Osteoblast (primary cell): ENCODE measurements at regions not wholly inside any gene's neighbourhood (a gene's known extent, or its start where the extent isn't known, plus 50 kb on each side); places are given as distances from the start of the nearest gene placed in this dataset.

ENCODE experiments used
- DNase-seq: peaks from one replicate; pipeline ENCODE4 v3.0.0; 2011; ENCODE audit warnings: low spot score, mixed read lengths; ENCODE audit not compliant: insufficient read length; ENCODE audit errors: missing footprints
- H2AFZ ChIP-seq: 2 replicates; pipeline ENCODE4 v1.6.0; 2011; ENCODE audit warnings: mild to moderate bottlenecking, low read length
- H3K27ac ChIP-seq: 2 replicates; pipeline ENCODE4 v1.5.1; 2011; ENCODE audit warnings: mild to moderate bottlenecking, low read depth, low read length, moderate library complexity
- H3K27me3 ChIP-seq: 2 replicates; pipeline ENCODE4 v1.6.0; 2012; ENCODE audit warnings: mild to moderate bottlenecking, control low read depth, inconsistent platforms, low read length, moderate library complexity; ENCODE audit not compliant: insufficient read depth
- H3K36me3 ChIP-seq: 2 replicates; pipeline ENCODE4 v1.5.1; 2011; ENCODE audit warnings: mild to moderate bottlenecking, low read length, control low read depth, moderate library complexity; ENCODE audit not compliant: insufficient read depth
- H3K4me1 ChIP-seq: 2 replicates; pipeline ENCODE4 v1.5.1; 2011; ENCODE audit warnings: mild to moderate bottlenecking, low read length, control low read depth, moderate library complexity; ENCODE audit not compliant: insufficient read depth
- H3K4me2 ChIP-seq: 2 replicates; pipeline ENCODE4 v1.6.0; 2011; ENCODE audit warnings: mild to moderate bottlenecking, low read length; ENCODE audit not compliant: insufficient read depth
- H3K4me3 ChIP-seq: fragments of 200-600 bp; sonication (generic); 3 replicates; pipeline ENCODE4 v1.5.1; 2012; ENCODE audit warnings: mild to moderate bottlenecking, low read length, inconsistent platforms; ENCODE audit not compliant: insufficient read depth
- H3K79me2 ChIP-seq: 2 replicates; pipeline ENCODE4 v1.6.0; 2012; ENCODE audit warnings: mild to moderate bottlenecking, low read length, control low read depth, inconsistent platforms; ENCODE audit not compliant: insufficient read depth
- H3K9me3 ChIP-seq: 2 replicates; pipeline ENCODE4 v1.5.1; 2011; ENCODE audit warnings: low read depth, low read length, control low read depth
- H4K20me1 ChIP-seq: 2 replicates; pipeline ENCODE4 v1.6.0; 2012; ENCODE audit warnings: mild to moderate bottlenecking, low read length, control low read depth; ENCODE audit not compliant: insufficient read depth
- CTCF ChIP-seq: IDR thresholded peaks from 2 replicates; pipeline ENCODE4 v1.5.1; 2011; ENCODE audit warnings: mild to moderate bottlenecking, low read depth, low read length, moderate library complexity; ENCODE audit errors: extremely low read depth

- H4K20me1 ChIP-seq = no peaks in the 10 kb centered on the region
- H3K27ac ChIP-seq = no peak overlapping the region
- TF ChIP-seq CTCF = no peak
- no peak overlapping the region for H3K4me3 ChIP-seq
- no peaks in the 10 kb centered on the region for H3K79me2 ChIP-seq
- H3K9me3 ChIP-seq = no peaks in the 10 kb centered on the region
- H3K36me3 ChIP-seq = no peaks in the 10 kb centered on the region
- H2AFZ ChIP-seq = no peak overlapping the region
- H3K4me1 ChIP-seq = no peaks in the 10 kb centered on the region
- H3K27me3 ChIP-seq = no peaks in the 10 kb centered on the region
- DNase-seq = no peak
- no peak overlapping the region for H3K4me2 ChIP-seq
These were observed 282.4 kb upstream of the THSD7B start for GRCh38 chr2:136482966-136483365.

GRCh38 chr2:136482006-136482405 lies 283.3 kb upstream of the THSD7B start:
- H2AFZ ChIP-seq = no peak overlapping the region
- DNase-seq = no peak
- H3K4me3 ChIP-seq = no peak overlapping the region

DNA sequence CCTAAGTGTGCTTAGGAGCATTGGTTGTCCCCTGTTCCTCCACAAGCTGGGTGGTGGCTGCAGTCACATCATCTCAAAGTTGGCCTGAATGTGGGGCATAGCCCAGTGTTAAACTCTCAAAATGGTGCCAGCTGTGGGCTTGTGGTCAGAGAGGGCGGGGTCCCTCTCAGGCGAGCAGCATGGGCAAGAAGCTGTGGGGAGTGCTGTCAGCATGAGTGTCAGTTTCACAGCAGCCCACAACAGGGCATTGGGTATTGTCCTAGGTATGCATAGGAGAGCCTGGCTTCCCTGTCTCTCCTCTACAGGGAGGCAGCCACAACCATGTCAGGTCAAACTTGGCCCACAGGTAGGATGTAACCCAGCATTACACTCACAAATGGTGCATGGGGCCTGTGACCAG lies 285.6 kb upstream of the THSD7B start:
- TF ChIP-seq CTCF = no peak
- H2AFZ ChIP-seq = no peak overlapping the region
- no peaks in the 10 kb centered on the region for H3K27me3 ChIP-seq
- H3K79me2 ChIP-seq = no peaks in the 10 kb centered on the region
- no peaks in the 10 kb centered on the region for H3K36me3 ChIP-seq
- H3K9me3 ChIP-seq = no peaks in the 10 kb centered on the region
- H3K4me1 ChIP-seq = no peaks in the 10 kb centered on the region
- H3K4me3 ChIP-seq = no peak overlapping the region
- no peak overlapping the region for H3K27ac ChIP-seq
- no peaks in the 10 kb centered on the region for H4K20me1 ChIP-seq
- H3K4me2 ChIP-seq = no peak overlapping the region
- no peak for DNase-seq

More at GRCh38 chr2:136482006-136482405, 283.3 kb upstream of the THSD7B start:
- Histone ChIP-seq H4K20me1 (no peaks in the 10 kb centered on the region), H3K79me2 (no peaks in the 10 kb centered on the region), H3K36me3 (no peaks in the 10 kb centered on the region), H3K9me3 (no peaks in the 10 kb centered on the region), H3K4me1 (no peaks in the 10 kb centered on the region), H3K27ac (no peak overlapping the region), H3K4me2 (no peak overlapping the region), H3K27me3 (no peaks in the 10 kb centered on the region)
- no peak for TF ChIP-seq CTCF

- no peak overlapping the region for H3K4me3 ChIP-seq
- no peak overlapping the region for H3K4me2 ChIP-seq
- no peaks in the 10 kb centered on the region for H3K9me3 ChIP-seq
- no peaks in the 10 kb centered on the region for H3K79me2 ChIP-seq
- H3K36me3 ChIP-seq = no peaks in the 10 kb centered on the region
- H4K20me1 ChIP-seq = no peaks in the 10 kb centered on the region
- no peaks in the 10 kb centered on the region for H3K4me1 ChIP-seq
- DNase-seq = no peak
- no peak overlapping the region for H2AFZ ChIP-seq
- no peak overlapping the region for H3K27ac ChIP-seq
- no peaks in the 10 kb centered on the region for H3K27me3 ChIP-seq
- no peak for TF ChIP-seq CTCF
These were observed 296.5 kb upstream of the THSD7B start for GRCh38 chr2:136468799-136469369.
